ENCODE measurements at regions not wholly inside any gene's neighbourhood (a gene's known extent, or its start where the extent isn't known, plus 50 kb on each side); places are given as distances from the start of the nearest gene placed in this dataset.

DNA sequence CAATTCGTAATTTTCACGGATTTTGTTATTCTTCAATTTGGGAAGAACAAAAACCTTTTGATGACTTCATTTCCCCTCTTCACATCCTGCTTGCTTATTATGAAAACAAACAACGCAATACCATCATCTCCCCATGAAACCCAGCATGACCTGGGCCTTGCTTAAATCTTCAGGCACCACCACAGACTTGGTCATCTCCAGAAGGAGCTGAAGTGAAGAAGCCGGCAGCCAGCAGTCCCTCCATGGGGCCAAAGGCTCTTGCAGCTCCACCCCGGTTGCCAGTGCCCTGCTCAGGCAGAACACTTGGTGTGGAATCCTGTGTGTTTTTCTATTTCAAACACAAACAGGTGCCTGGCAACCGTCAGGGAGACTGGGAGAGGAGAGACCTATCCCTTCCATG is 982.9 kb upstream of the TMEM132C start:
- TF ChIP-seq CTCF (conservative IDR thresholded peaks at IDR 0.05) (no peak), ZFX (IDR thresholded peaks at IDR 0.05) (no peak)
